Mesenteric fat pad (tissue), 1 donor: ENCODE measurements at regions not wholly inside any gene's neighbourhood (a gene's known extent, or its start where the extent isn't known, plus 50 kb on each side); places are given as distances from the start of the nearest gene placed in this dataset.
"Not testable (repeated sequence)": the region's sequence is repeated elsewhere in the genome, so short reads cannot be mapped to it uniquely, and the experiment has no call there.

Source experiments
- DNase-seq: peaks from one replicate; pipeline ENCODE4 v3.0.0-alpha.2; 2020; ENCODE audit warnings: low spot score
- donor health status: DM: yes; HTN: yes; CAD: no.

DNA sequence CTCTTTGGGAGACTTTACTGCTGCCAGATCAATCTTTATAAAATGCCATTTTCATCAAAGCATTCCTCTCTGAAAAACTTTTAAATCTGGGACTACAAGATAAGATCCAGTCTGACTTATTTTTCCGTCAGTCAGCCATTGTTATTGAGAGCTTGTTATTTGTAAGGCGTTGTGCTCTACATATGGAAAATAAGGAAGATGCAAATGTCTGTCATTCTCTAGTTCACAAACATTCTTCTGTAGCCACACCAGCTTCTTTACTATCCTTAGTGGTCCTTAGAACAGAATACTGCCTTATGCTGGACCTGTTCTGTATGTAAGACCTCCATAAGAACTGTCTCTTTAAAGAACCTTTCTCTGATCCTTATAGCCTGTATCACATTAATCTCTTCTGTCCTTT, 120.3 kb upstream of the NBPF19 start:
- not testable (repeated sequence) for DNase-seq

DNA sequence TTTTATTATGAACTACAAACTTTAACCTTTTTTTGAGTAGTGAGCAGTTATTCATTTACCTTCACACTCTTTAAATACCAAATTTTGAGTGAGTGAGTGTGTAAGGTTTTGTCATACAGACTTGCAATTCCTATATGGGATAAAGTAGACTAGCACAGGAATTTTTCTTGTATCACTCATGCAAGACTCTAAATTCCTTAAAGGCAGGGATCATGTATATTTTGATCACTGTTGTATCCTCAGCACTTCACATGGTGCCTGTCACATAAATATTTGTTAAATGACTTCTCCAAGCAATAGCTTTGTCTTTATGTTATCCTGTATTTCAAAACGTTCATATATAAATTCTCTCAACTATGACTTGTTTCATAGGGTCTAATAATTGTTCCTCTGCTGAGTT, 119.1 kb upstream of the NBPF19 start:
- DNase-seq = not testable (repeated sequence)

DNA sequence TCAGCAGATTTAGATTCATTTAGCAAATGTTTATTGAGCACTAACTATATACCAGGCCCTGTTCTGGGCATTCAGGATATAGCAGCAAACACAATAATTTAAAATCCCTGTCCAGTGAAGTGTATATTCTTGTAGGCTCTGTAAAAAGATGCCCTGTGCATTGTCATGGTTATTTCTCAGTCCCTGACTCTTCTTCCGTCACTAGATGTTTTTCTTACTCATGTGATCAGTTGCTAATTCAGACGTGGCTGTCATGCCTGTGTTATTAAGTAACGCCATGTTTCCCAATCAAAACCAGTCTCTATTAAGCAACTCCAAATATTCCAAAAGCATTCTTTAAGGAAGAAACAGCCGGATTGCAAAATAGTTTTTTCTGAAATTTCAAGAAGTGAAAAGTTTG, 118.7 kb upstream of the NBPF19 start:
- DNase-seq = not testable (repeated sequence)

DNA sequence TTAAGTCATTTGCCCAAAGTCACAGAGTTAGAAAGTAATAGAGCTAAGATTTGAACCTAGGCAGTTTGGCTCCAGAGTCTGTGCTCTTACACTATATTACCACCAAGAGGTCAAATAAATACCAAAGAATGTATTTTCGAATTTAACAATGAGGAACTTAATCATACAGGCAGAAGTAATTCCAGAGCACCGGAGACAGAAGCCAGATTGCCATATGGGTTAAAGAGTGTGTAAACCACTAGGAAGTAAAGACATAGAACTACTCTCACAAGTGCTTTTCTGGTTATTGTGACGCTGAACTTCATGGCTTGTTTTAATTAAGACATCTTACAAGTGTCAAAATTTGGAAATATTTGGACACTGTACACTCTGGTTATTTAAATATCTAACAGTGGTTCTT, 114.5 kb upstream of the NBPF19 start:
- DNase-seq = not testable (repeated sequence)

DNA sequence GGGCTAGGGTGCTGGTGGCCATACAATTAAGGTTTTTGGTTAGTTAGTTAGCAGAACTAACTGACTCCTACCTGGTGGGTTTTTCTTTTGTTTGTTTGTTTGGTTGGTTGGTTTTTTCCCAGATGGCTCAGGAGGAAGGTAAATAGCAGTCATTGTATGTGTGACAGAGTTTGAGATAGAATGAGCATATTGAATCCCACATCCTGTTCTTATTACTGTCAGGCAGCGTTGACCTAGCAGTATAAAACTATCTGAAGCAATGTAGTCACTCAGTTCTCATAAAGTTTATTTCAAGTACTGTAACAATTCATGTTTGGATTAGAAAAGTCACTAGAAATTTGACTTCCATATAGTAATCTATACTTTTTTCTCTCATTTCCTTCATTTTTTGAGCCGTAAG, 113.5 kb upstream of the NBPF19 start:
- DNase-seq = not testable (repeated sequence)

DNA sequence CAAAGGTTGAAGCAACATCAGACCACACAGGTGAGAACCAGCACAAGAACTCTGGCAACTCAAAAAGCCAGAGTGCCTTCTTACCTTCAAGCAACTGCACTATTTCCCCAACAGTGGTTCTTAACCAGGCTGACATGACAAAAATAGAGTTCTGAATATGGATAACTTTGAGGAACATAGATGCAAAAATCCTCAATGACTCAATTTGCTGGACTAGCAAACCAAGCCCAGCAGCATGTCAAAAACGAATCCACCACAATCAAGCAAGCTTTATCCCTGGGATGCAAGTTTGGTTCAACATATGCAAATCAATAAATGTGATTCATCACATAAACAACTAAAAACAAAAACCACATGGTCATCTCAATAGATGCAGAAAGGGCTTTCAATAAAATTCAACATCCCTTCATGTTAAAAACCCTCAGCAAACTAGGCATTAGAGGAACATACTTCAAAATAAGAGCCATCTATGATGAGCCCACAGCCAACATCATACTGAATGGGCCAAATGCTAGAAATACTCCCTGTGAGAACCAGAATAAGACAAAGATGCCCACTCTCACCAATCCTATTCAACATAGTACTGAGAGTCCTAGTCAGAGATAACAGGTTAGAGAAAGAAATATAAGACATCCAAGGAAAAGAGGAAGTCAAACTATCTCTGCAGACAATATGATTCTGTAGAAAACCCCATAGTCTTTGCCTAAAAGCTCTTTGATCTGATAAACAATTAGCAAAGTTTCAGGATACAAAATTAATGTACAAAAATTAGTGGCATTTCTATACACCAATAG, 110.5 kb upstream of the NBPF19 start:
- DNase-seq = not testable (repeated sequence)

DNA sequence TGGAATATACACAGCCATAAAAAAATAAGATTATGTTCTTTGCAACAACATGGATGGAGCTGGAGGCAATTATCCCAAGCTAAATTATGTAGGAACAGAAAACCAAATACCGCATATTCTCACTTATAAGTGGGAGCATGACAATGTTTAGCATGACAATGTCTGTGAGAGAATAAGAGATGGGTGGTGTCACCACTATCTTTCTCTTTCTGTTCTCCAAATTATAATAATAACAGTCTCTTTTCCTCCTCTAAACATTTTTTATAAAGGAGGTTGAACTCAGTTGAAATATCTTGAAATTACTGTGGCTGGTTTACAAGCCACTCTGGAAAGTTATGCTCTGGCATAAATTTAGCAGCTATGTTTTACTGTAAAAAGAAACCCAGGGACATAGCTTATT, 108.4 kb upstream of the NBPF19 start:
- not testable (repeated sequence) for DNase-seq

DNA sequence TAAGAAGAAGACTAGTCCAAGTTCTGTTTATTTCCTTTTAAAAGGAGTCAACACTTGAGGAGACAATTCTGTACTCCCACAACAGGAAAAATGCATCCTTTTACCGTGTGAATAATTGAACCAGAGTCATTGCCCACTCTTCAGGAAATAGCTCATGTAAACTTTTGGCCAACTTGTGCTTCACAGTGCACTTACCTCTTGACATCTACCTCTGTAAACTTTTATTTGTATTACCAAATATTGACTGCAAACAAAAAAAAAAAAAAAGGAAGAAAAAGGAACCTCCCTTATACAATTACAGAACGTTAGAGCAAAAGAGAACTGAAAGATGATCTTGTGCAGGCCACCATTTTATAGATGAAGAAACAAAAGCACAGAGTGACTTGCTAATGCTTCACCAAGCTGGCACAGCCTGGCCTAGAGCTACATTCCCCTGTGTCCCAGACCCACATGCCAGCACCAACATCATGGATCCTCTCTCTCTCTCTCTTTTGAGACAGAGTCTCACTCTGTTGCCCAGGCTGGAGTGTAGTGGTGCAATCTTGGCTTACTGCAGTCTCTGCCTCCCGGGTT, 107.3 kb upstream of the NBPF19 start:
- DNase-seq = not testable (repeated sequence)

DNA sequence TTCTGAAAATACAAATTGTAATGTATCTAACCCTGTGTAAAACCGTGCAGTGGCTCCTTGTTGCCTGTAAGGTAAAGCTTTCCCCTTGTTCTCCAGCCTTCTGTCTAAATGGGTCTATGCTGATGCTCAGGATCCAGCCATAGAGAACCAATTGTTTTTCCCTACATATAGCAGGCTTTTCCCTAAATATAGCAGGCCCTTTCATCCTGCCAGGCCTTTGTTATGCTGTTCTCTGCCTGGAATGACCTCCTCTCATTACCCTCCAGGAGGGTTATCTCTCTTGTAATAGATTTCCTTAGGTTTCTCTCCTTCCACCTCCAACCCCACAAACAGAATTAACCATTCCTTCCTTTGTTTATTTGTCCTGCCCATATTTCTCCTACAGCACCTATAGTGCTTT, 106.5 kb upstream of the NBPF19 start:
- not testable (repeated sequence) for DNase-seq

DNA sequence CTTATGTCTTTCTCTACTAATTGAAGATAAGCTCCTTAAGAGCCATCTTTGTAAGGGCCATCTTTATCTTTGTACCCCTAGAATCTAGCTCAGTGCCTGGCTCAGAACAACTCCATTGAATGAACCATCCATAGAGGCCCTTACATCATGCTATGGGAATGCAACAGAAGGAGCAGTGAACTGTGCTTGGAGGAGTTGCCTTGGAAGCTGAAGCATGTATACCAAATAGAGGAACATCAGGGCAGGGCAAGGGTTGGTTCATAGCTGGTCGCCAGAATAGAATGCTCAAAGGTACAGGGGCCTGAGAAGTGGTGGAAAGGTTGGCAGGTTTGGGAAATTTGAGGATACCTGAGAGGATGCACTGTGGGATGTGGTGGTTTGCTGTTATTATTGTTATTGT, 105.8 kb upstream of the NBPF19 start:
- not testable (repeated sequence) for DNase-seq

DNA sequence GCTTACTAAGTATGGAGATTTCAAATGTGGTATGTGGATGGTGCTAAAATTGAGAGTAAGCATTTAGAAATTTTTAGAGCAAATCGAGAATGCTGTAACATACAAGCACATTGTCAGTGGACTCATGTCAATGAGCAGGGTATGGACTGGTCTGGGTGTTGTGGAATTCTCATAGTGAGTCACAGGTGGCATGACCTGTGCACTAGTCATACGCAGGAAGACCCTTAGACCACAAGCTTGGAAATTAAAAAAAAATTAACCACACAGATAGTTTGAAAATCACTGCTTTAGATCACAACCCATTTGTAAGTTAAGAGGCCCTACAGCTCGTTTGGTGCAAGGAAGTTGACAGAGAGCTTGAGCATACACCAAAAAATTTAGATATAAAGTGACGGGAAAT, 102.9 kb upstream of the NBPF19 start:
- not testable (repeated sequence) for DNase-seq

DNA sequence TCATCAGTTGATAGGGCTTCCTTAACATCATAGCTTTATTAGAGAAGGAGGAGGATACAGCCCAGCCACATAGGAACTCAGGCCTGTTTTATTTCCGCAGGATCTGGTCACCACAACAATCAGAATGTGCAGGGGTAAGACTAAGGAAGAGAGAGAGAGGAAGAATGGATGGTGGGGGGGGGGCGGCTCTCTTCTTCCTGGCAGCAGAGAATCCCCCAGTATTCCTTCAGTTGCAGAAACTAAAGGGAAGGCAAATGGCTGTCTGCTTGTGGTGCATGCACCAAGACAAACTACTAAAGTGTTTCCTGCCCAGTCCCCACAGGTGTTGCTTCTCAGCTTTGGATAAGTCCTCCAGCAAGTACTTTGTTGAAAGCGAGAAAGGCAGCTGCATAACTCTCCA, 96.4 kb upstream of the NBPF19 start:
- not testable (repeated sequence) for DNase-seq

DNA sequence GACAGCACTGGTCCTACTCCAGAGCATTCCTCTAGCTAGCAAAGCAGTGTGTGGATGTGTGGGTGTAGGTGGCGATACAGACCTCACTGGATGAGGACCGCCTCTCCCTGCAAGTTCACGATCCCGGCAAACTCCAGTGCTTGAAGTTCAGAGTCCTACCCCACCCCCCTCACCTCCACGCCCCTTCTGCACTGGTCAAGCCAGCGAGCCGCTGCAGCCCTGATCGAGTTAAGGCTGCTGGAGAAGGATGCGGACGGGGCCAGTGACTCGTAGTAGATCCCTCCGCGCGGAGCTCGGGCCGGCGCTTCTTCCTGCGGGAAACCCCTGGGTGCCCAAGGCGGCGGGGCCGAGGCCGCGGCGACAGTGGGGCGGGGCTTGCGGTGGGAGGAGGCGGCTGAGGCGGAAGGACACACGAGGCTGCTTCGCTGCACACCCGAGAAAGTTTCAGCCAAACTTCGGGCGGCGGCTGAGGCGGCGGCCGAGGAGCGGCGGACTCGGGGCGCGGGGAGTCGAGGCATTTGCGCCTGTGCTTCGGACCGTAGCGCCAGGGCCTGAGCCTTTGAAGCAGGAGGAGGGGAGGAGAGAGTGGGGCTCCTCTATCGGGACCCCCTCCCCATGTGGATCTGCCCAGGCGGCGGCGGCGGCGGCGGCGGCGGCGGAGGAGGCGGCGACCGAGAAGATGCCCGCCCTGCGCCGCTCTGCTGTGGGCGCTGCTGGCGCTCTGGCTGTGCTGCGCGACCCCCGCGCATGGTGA, 84.5 kb upstream of the NBPF19 start:
- DNase-seq = peak; percentile 91

DNA sequence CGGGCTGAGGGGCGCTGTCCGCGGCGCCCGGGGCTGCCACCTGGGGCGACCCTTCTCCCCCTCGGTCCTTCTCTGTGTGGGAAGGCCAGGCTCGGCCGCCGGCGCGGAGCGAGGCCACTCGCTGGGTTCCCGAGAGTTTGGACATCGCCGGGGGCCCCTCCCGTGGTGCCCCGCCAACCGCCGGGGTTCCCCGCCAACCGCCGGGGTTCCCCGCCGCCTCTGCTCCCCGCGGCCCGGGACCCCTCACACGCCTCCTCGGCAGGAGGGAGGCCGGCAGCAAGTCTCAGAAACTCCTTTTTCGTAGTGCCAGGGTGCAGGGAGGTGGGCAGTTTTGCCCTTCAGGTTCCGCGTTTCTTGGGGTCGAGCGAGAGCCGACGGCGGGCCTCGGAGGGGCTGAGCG, 83.9 kb upstream of the NBPF19 start:
- DNase-seq = not testable (repeated sequence)

DNA sequence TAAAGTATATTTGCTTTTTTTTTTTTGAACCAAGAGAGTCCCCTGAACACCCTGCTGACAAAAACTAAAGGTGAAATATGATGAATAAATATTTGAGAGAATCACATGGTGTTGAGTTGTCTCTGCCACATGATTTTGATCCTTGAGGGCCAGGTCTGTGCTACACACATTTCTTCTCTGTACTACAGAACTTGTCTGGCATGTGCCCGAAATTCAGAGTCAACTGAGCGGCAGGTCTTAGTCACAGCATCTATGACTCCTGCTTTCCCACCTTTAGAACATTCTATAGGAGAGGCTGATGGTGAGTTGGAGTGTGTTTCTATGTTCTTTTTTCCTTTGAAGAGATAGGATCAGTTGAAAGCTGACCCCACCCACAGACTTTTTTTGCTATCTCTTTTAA, 79.0 kb upstream of the NBPF19 start:
- not testable (repeated sequence) for DNase-seq

DNA sequence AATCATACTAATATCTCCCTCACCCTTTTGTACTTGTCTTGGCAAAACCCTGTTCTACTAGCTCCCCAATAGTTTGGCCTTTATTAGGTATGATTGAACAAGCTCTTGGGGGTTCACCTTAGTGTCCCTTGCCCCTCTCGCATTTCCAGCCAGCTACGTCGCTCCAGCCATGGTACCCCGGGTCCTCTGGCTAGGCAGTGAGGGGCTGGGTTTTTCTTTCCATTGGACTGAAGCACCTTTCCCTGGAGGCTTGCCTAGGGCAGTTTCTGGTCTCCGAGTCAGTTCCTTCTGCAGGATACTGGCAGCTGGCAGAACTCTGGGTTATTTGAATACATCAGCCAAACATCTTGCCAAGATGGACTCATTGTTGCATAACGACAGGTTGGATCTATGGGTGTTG, 76.3 kb upstream of the NBPF19 start:
- DNase-seq = not testable (repeated sequence)

DNA sequence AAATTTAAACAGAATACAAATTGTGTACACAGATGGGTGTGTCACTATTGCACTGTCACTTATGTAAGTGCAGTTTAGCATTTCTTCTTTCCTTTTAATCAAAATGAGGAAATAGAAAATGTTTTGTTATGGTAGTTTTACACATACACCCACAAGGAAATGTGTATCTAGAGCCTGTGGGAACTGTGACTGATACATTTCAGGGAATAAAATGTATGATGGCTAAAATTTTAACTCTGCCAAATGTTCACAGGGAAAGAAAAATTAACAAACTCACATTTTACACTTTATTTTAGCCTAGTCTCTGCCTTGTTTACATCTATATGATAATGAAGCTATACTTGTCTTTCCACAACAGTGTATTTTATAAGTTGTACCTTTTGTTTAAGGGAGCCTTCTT, 66.4 kb upstream of the NBPF19 start:
- not testable (repeated sequence) for DNase-seq

DNA sequence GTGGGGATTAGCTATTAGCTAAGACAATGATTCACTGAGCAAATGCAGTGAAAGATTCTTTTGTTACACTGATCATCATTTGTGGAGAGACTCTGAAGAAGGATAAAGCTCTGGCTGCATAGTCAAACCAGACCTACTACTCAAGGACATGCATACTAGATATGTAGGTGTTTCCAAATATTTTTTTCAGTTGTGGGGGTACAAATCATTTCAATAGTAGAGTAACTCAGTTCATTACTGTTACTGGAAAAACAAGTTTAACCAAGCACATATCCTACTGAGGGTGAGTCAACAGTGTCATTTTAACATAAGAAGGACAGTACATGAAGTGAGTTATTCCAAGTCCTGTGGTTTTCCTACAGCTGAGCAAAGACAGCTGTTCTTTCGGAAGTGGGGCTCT, 59.5 kb upstream of the NBPF19 start:
- DNase-seq = not testable (repeated sequence)

DNA sequence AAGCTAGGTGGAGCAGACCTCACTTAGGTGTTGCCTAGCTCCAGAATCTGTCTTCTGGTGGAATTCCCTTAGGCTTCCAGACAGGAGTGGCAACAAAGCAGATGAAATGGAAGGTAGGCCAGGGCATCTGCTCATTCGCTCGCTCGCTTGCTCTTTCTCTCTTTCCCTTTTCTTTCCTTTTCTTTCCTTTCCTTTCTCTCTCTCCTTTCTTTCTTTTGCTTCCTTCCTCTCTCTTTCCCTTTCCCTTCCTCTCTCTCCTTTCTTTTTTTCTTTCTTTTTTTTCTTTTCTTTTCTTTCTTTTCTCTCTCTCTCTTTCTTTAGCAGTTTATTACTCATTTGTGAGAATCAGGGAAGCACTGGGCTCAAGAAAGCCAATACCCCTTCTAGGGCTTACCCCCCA, 56.1 kb upstream of the NBPF19 start:
- not testable (repeated sequence) for DNase-seq

DNA sequence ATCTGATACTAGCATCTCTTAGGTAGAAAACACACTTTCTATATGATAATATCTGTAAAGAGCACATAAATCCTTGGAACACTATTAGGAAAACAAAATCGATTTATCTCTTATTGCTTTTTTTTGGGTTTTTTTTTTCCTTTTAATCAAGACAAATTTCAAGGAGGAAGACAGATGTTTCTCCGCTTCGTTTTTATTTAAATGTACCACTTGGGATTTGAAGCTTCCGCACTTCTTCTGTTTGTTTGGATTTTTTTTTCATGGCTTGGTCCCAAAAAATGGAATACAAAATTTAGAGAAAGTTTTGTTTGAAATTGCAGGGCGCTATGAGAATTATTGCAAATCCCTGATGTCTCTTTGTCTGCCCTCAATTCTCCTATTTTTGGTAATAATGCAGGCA, 51.7 kb upstream of the NBPF19 start:
- DNase-seq = not testable (repeated sequence)
